Embryonic facial prominence (tissue), 1 donor: ENCODE measurements at regions not wholly inside any gene's neighbourhood (a gene's known extent, or its start where the extent isn't known, plus 50 kb on each side); places are given as distances from the start of the nearest gene placed in this dataset.
"Not testable (repeated sequence)": the region's sequence is repeated elsewhere in the genome, so short reads cannot be mapped to it uniquely, and the experiment has no call there.

Experiments
- DNase-seq: peaks from one replicate; pipeline ENCODE4 v3.0.0-alpha.2; 2016; ENCODE audit errors: extremely low spot score

- no peak for DNase-seq
Measured at GRCh38 chr7:145795132-145795531, 321.5 kb upstream of the CNTNAP2 start.

GRCh38 chr7:145784809-145785780 lies 331.5 kb upstream of the CNTNAP2 start:
- no peak for DNase-seq

GRCh38 chr7:145781388-145781787 lies 335.2 kb upstream of the CNTNAP2 start:
- not testable (repeated sequence) for DNase-seq

GRCh38 chr7:145779140-145779539 lies 337.5 kb upstream of the CNTNAP2 start:
- no peak for DNase-seq

- no peak for DNase-seq
Measured at GRCh38 chr7:145774777-145775176, 341.8 kb upstream of the CNTNAP2 start.

- no peak for DNase-seq
Measured at GRCh38 chr7:145753004-145753403, 363.6 kb upstream of the CNTNAP2 start.

GRCh38 chr7:145737617-145738016 lies 379.0 kb upstream of the CNTNAP2 start:
- no peak for DNase-seq

GRCh38 chr7:145735061-145735460 lies 381.5 kb upstream of the CNTNAP2 start:
- DNase-seq: no peak

GRCh38 chr7:145732521-145732920 lies 384.1 kb upstream of the CNTNAP2 start:
- DNase-seq: no peak

GRCh38 chr7:145729691-145730090 lies 386.9 kb upstream of the CNTNAP2 start:
- DNase-seq: no peak

- no peak for DNase-seq
Measured at GRCh38 chr7:145718129-145718528, 398.5 kb upstream of the CNTNAP2 start.

- no peak for DNase-seq
Measured at GRCh38 chr7:145700488-145700887, 416.1 kb upstream of the CNTNAP2 start.

- DNase-seq: no peak
Measured at GRCh38 chr7:145698526-145699262, 417.9 kb upstream of the CNTNAP2 start.

- not testable (repeated sequence) for DNase-seq
Measured at GRCh38 chr7:145697412-145698107, 419.0 kb upstream of the CNTNAP2 start.

- DNase-seq: no peak
Measured at GRCh38 chr7:145696071-145696470, 420.5 kb upstream of the CNTNAP2 start.

- no peak for DNase-seq
Measured at GRCh38 chr7:145692237-145692950, 424.2 kb upstream of the CNTNAP2 start.

GRCh38 chr7:145691377-145691914 lies 425.2 kb upstream of the CNTNAP2 start:
- DNase-seq: no peak

- DNase-seq: no peak
Measured at GRCh38 chr7:145681646-145682045, 435.0 kb upstream of the CNTNAP2 start.

- DNase-seq: no peak
Measured at GRCh38 chr7:145681159-145681558, 435.4 kb upstream of the CNTNAP2 start.

GRCh38 chr7:145665499-145666258 lies 450.9 kb upstream of the CNTNAP2 start:
- no peak for DNase-seq
